Epithelial cell of esophagus (primary cell): ENCODE measurements at regions not wholly inside any gene's neighbourhood (a gene's known extent, or its start where the extent isn't known, plus 50 kb on each side); places are given as distances from the start of the nearest gene placed in this dataset.

Experiments used
- DNase-seq: peaks from one replicate; pipeline ENCODE4 v3.0.0; 2010; ENCODE audit warnings: low read depth
- H3K4me3 ChIP-seq: 2 replicates; pipeline ENCODE4 v1.5.1; 2011; ENCODE audit warnings: mild to moderate bottlenecking, low read length, control low read depth
- TF ChIP-seq, protein P1 (sequence below): IDR thresholded peaks from 2 replicates; pipeline ENCODE4 v1.5.1; 2011; ENCODE audit warnings: low read depth, mild to moderate bottlenecking, low read length, control low read depth, inconsistent platforms; ENCODE audit not compliant: insufficient read depth; ENCODE audit errors: missing control alignments

GRCh38 chr1:198939956-198940355 lies 301.1 kb downstream of the PTPRC start:
- no peak for DNase-seq
- TF ChIP-seq, protein P1, sequence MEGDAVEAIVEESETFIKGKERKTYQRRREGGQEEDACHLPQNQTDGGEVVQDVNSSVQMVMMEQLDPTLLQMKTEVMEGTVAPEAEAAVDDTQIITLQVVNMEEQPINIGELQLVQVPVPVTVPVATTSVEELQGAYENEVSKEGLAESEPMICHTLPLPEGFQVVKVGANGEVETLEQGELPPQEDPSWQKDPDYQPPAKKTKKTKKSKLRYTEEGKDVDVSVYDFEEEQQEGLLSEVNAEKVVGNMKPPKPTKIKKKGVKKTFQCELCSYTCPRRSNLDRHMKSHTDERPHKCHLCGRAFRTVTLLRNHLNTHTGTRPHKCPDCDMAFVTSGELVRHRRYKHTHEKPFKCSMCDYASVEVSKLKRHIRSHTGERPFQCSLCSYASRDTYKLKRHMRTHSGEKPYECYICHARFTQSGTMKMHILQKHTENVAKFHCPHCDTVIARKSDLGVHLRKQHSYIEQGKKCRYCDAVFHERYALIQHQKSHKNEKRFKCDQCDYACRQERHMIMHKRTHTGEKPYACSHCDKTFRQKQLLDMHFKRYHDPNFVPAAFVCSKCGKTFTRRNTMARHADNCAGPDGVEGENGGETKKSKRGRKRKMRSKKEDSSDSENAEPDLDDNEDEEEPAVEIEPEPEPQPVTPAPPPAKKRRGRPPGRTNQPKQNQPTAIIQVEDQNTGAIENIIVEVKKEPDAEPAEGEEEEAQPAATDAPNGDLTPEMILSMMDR = no peak
- H3K4me3 ChIP-seq = no peak overlapping the region

DNA sequence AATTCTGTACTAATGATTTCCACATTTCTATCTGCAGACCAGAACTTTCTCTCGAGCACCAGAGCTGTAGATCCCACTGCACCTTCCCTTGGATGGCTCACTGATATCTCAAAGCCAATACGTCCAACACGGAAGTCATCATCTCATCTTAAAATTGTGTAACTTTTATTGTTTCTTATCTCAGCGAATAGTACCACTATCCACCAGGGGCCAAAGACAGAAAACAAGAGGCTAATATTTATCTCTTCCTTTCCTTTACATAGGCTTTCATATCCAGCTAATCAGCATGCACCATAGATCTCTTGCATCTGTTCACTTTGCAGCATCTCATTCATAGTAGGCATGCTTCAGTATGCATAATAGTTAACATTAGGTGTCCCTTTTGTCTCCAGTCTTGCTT lies 303.6 kb downstream of the PTPRC start:
- DNase-seq = no peak

DNA sequence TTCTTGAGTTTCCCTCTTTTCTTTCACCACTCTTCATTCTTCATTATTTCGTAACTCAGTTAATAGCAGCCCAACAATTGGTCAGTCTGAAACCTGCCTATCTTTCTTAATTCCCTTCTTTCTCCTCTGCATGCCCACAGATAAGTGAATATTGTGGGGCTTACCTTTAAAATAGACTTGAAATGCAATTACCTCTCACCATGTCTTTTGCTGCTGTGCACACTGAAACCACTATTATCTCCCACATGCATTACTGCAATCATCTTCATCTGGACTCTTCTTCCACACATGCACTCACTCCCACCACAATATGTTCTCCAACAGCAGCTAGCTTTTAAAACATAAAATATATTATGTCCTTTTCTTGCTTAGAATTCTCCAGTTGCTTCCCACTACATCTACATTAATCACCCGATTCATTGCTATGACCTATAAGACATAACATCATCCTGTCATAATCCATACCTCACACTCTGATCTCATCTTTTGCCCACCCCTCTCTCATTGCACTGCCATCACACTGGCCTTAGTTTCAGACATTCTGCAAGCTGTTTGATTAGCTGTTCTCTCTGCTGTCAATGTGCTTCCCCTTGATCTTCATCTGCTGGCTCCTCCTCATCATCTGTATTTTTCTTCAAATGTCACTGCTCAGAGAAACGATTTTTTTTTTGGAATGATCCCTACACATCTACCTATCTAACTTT lies 304.8 kb downstream of the PTPRC start:
- TF ChIP-seq, protein P1 = no peak
- H3K4me3 ChIP-seq = no peak overlapping the region
- no peak for DNase-seq

More for the DNA sequence above, 303.6 kb downstream of the PTPRC start:
- TF ChIP-seq, protein P1 = no peak
- H3K4me3 ChIP-seq = no peak overlapping the region

DNA sequence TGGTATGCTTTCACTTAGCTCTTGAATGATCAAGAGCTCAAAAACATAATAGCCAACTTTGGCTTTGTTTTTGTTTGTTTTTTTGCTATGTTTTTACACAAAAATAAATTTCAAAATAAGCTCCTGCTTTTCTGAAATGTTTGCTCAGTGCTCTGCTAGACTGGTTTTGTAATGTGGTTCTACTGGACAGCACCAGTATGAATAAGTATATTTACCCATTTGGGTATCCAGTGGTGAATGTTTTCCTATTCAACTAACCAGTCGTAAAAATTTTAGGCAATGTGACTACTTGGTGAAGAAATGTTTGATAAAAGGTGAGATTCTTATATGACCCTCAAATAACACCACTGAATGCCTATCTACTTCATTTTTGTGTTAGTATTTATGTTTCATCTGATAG lies 308.6 kb downstream of the PTPRC start:
- no peak overlapping the region for H3K4me3 ChIP-seq
- no peak for DNase-seq
- TF ChIP-seq, protein P1 = no peak

DNA sequence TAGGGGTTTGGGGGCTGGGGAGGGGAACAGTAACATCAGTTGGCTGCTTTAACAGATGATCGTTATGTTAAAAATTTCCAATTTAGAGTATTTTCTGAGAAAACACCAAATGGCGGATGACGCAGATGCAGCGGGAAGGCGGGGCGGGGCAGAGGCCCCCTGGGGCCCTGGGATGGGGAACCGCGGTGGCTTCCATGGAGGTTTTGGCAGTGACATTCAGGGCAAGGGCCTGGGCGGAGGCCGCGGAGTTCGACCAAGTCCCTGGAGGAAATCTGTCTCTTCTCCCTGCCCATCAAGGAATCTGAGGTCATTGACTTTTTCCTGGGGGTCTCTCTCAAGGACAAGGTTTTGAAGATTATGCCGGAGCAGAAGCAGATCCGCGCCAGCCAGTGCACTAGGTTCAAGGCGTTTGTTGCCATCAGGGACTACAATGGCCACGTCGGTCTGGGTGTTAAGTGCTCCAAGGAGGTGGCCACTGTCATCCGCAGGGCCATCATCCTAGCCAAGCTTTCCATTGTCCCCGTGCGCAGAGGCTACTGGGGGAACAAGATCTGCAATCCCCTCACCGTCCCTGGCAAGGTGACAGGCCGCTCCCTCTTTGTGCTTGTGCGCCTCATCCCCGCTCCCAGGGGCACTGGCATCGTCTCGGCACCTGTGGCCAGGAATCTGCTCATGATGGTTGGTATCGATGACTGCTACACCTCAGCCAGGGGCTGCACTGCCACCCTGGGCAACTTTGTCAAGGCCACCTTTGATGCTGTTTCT lies 310.2 kb downstream of the PTPRC start:
- no peak overlapping the region for H3K4me3 ChIP-seq
- TF ChIP-seq, protein P1 = no peak
- no peak for DNase-seq

- TF ChIP-seq, protein P1 = no peak
- no peak for DNase-seq
Observed at GRCh38 chr1:198950036-198950435, 311.2 kb downstream of the PTPRC start.

More at GRCh38 chr1:198950036-198950435, 311.2 kb downstream of the PTPRC start:
- no peak overlapping the region for H3K4me3 ChIP-seq
